ENCODE measurements at regions not wholly inside any gene's neighbourhood (a gene's known extent, or its start where the extent isn't known, plus 50 kb on each side); places are given as distances from the start of the nearest gene placed in this dataset.

DNA sequence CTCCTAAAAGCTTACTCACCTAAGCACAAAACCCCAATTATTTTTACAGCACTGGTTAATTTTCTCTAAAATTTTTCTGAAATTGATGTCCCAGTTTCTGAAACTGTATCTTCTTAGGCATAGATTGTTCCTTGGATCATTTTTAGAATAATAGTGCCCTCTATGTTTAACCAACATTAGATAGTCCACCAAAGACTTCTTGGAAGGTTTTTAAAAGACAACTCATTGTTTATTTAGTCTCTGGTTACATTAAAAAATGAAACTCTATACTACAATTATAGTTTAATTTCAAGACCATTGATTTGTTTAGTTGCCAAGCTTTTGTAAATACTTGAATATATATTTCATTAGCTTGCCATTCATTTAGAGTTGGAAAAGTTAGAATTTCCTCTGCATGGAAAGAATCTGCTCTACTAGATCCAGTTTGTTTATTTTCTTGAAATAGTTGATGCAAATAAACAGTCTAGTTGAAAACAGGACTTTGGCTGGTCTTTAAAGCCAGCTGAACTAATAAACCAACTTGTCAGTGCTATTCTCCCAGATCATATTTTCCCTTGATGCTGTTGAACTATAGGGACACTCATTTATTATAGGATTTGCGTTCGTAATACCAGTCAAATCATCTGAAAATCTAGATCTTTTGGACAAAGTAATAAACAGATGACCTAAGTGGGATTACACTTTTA lies 990.5 kb downstream of the TLE1 start:
- Histone ChIP-seq H3K79me2 (ENCODE audit: insufficient read depth, low read length) (no peaks in the 10 kb centered on the region), H2AFZ (ENCODE audit: low read depth, low read length, severe bottlenecking) (no peak overlapping the region), H3K4me2 (ENCODE audit: low read depth, low read length, poor library complexity, severe bottlenecking) (no peak overlapping the region), H3F3A (ENCODE audit: insufficient read depth) (no peaks in the 10 kb centered on the region), H4K20me1 (ENCODE audit: low read depth, low read length) (no peaks in the 10 kb centered on the region), H3K9me2 (replicated peaks; ENCODE audit: insufficient read depth, low read length) (no peaks in the 10 kb centered on the region), H3K27me3 (ENCODE audit: low read length) (no peaks in the 10 kb centered on the region), H3K27ac (ENCODE audit: low read depth, low read length) (no peak overlapping the region), H3K9ac (ENCODE audit: low read length) (no peak overlapping the region), H3K9me3 (ENCODE audit: insufficient read depth, low read length) (no peaks in the 10 kb centered on the region), H3K36me3 (ENCODE audit: low read length) (no peaks in the 10 kb centered on the region), H3K4me3 (ENCODE audit: insufficient read depth, low read length, poor library complexity, severe bottlenecking) (no peak overlapping the region)
- no peak for TF ChIP-seq EZH2phosphoT487 (conservative IDR thresholded peaks at IDR 0.05; ENCODE audit: low read length)
- TF ChIP-seq, protein P1, sequence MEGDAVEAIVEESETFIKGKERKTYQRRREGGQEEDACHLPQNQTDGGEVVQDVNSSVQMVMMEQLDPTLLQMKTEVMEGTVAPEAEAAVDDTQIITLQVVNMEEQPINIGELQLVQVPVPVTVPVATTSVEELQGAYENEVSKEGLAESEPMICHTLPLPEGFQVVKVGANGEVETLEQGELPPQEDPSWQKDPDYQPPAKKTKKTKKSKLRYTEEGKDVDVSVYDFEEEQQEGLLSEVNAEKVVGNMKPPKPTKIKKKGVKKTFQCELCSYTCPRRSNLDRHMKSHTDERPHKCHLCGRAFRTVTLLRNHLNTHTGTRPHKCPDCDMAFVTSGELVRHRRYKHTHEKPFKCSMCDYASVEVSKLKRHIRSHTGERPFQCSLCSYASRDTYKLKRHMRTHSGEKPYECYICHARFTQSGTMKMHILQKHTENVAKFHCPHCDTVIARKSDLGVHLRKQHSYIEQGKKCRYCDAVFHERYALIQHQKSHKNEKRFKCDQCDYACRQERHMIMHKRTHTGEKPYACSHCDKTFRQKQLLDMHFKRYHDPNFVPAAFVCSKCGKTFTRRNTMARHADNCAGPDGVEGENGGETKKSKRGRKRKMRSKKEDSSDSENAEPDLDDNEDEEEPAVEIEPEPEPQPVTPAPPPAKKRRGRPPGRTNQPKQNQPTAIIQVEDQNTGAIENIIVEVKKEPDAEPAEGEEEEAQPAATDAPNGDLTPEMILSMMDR (IDR thresholded peaks at IDR 0.05; ENCODE audit: insufficient read depth, low read length, poor library complexity, severe bottlenecking), result no peak

DNA sequence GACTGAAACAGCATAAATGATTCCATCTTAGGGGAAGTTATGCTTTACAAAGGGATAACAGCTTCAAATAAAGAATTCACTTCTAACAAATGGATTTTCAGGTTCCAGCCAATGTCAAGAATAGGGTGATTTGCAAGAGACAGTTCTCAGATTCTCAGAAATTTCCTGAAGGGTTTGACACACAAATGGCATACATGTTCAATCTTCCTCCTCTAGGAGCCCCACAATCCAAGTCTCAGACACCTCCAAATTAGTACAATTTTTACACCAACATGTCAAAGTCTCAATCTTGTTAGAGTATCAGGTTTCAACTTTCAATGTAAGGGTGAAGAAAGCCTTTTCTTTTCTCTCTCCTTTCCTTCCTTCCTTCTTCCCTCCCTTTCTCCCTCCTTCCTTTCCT lies 996.6 kb downstream of the TLE1 start:
- TF ChIP-seq, protein P1 (IDR thresholded peaks at IDR 0.05; ENCODE audit: insufficient read depth, low read length, poor library complexity, severe bottlenecking), result no peak
- no peak for TF ChIP-seq EZH2phosphoT487 (conservative IDR thresholded peaks at IDR 0.05; ENCODE audit: low read length)
- H3K4me3 ChIP-seq (ENCODE audit: insufficient read depth, low read length, poor library complexity, severe bottlenecking), result no peak overlapping the region
- no peaks in the 10 kb centered on the region for H3K27me3 ChIP-seq (ENCODE audit: low read length)
- H2AFZ ChIP-seq (ENCODE audit: low read depth, low read length, severe bottlenecking), result no peak overlapping the region
- H3K27ac ChIP-seq (ENCODE audit: low read depth, low read length), result no peak overlapping the region
- H3K9me2 ChIP-seq (replicated peaks; ENCODE audit: insufficient read depth, low read length), result no peaks in the 10 kb centered on the region
- H3F3A ChIP-seq (ENCODE audit: insufficient read depth), result no peaks in the 10 kb centered on the region
- no peak overlapping the region for H3K4me2 ChIP-seq (ENCODE audit: low read depth, low read length, poor library complexity, severe bottlenecking)
- H3K79me2 ChIP-seq (ENCODE audit: insufficient read depth, low read length), result no peaks in the 10 kb centered on the region
- H3K9ac ChIP-seq (ENCODE audit: low read length), result no peak overlapping the region
- no peaks in the 10 kb centered on the region for H3K36me3 ChIP-seq (ENCODE audit: low read length)
- H4K20me1 ChIP-seq (ENCODE audit: low read depth, low read length), result no peaks in the 10 kb centered on the region
- no peaks in the 10 kb centered on the region for H3K9me3 ChIP-seq (ENCODE audit: insufficient read depth, low read length)

DNA sequence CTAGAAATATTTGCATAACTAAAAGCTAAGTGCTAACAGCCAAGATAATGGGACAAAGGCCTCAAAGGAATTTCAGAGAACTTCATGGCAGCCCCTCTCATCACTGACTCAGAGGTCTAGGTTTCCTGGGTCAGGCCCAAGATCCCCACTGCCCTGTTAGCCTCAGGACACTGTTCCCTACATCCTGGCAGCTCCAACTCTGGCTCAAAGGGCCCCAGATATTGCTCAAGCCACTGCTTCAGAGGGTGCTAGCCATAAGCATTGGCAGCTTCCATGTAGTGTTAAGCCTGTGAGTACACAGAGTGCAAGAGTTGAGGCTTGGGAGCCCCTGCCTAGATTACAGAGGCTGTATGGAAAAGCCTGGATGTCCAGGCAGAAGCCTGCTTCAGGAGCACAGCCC lies 998.1 kb downstream of the TLE1 start:
- H3K27ac ChIP-seq (ENCODE audit: low read depth, low read length), result no peak overlapping the region
- H3K9me2 ChIP-seq (replicated peaks; ENCODE audit: insufficient read depth, low read length), result no peaks in the 10 kb centered on the region
- no peaks in the 10 kb centered on the region for H3K36me3 ChIP-seq (ENCODE audit: low read length)
- no peaks in the 10 kb centered on the region for H4K20me1 ChIP-seq (ENCODE audit: low read depth, low read length)
- H3K79me2 ChIP-seq (ENCODE audit: insufficient read depth, low read length), result no peaks in the 10 kb centered on the region
- H3K9me3 ChIP-seq (ENCODE audit: insufficient read depth, low read length), result no peaks in the 10 kb centered on the region
- H3K9ac ChIP-seq (ENCODE audit: low read length), result no peak overlapping the region
- H3F3A ChIP-seq (ENCODE audit: insufficient read depth), result no peaks in the 10 kb centered on the region
- TF ChIP-seq, protein P1 (IDR thresholded peaks at IDR 0.05; ENCODE audit: insufficient read depth, low read length, poor library complexity, severe bottlenecking), result no peak
- TF ChIP-seq EZH2phosphoT487 (conservative IDR thresholded peaks at IDR 0.05; ENCODE audit: low read length), result no peak
- no peak overlapping the region for H2AFZ ChIP-seq (ENCODE audit: low read depth, low read length, severe bottlenecking)
- H3K4me3 ChIP-seq (ENCODE audit: insufficient read depth, low read length, poor library complexity, severe bottlenecking), result no peak overlapping the region
- no peak overlapping the region for H3K4me2 ChIP-seq (ENCODE audit: low read depth, low read length, poor library complexity, severe bottlenecking)
- H3K27me3 ChIP-seq (ENCODE audit: low read length), result no peaks in the 10 kb centered on the region
